CD14-positive monocyte (primary cell): ENCODE measurements at regions not wholly inside any gene's neighbourhood (a gene's known extent, or its start where the extent isn't known, plus 50 kb on each side); places are given as distances from the start of the nearest gene placed in this dataset.

Source experiments
- DNase-seq, 3 donors: peaks; one replicate each; pipeline ENCODE4 v3.0.0-alpha.2; 2011 to 2022
- H2AFZ ChIP-seq: 2 replicates; pipeline ENCODE4 v1.6.0; 2012; ENCODE audit warnings: mild to moderate bottlenecking, low read depth, low read length, inconsistent platforms; ENCODE audit not compliant: insufficient read depth, poor library complexity, severe bottlenecking
- H3K27ac ChIP-seq, 2 donors: 1 replicate in 1 of 2; 2 replicates in 1 of 2; pipeline ENCODE4 v1.5.1; 2012 to 2013; ENCODE audit warnings: low read length in 2 of 2, control low read depth in 1 of 2, inconsistent platforms in 1 of 2, low read depth in 1 of 2, mild to moderate bottlenecking in 1 of 2
- H3K27me3 ChIP-seq, 2 donors: one replicate each; pipeline versions ENCODE4 v1.6.0 to v1.6.1; 2011 to 2013; ENCODE audit warnings: low read length in 2 of 2; ENCODE audit not compliant: control insufficient read depth in 2 of 2, insufficient read depth in 2 of 2
- H3K36me3 ChIP-seq, 2 donors: replicated peaks in 1 of 2; 1 replicate in 1 of 2; 2 replicates in 1 of 2; pipeline versions ENCODE4 v1.5.1 to v1.6.1; 2012 to 2013; ENCODE audit warnings: low read length in 2 of 2, control low read depth in 1 of 2, inconsistent platforms in 1 of 2, mild to moderate bottlenecking in 1 of 2; ENCODE audit not compliant: insufficient read depth in 2 of 2, control insufficient read depth in 1 of 2
- H3K4me1 ChIP-seq, 2 donors: 1 replicate in 1 of 2; 2 replicates in 1 of 2; pipeline versions ENCODE4 v1.5.1 to v1.6.1; 2012 to 2013; ENCODE audit warnings: low read length in 2 of 2, control low read depth in 1 of 2, inconsistent platforms in 1 of 2, mild to moderate bottlenecking in 1 of 2, moderate library complexity in 1 of 2; ENCODE audit not compliant: insufficient read depth in 2 of 2, control insufficient read depth in 1 of 2
- H3K4me2 ChIP-seq: replicated peaks from 2 replicates; pipeline ENCODE3; 2012; ENCODE audit warnings: low read length, moderate library complexity, mild to moderate bottlenecking; ENCODE audit not compliant: poor library complexity, severe bottlenecking; ENCODE audit errors: extremely low read depth
- H3K4me3 ChIP-seq, 3 experiments: fragments of 200-600 bp in 1 of 3; sonication (generic) in 1 of 3; replicated peaks in 1 of 3; 1 replicate in 2 of 3; 2 replicates in 1 of 3; pipeline ENCODE4 v1.5.1; 2011 to 2013; ENCODE audit warnings: low read length in 3 of 3, mild to moderate bottlenecking in 3 of 3, control low read depth in 2 of 3, low read depth in 2 of 3, inconsistent platforms in 1 of 3, moderate library complexity in 1 of 3
- H3K79me2 ChIP-seq: 2 replicates; pipeline ENCODE4 v1.6.0; 2012; ENCODE audit warnings: mild to moderate bottlenecking, control low read depth, inconsistent platforms, low read length, moderate library complexity; ENCODE audit not compliant: insufficient read depth
- H3K9ac ChIP-seq: 2 replicates; pipeline ENCODE4 v1.6.0; 2017; ENCODE audit warnings: low read length, mild to moderate bottlenecking; ENCODE audit not compliant: insufficient read depth, poor library complexity, severe bottlenecking
- H3K9me3 ChIP-seq, 2 donors: replicated peaks in 1 of 2; 1 replicate in 1 of 2; 2 replicates in 1 of 2; pipeline versions ENCODE4 v1.5.1 to v1.6.1; 2012 to 2013; ENCODE audit warnings: low read length in 2 of 2, control low read depth in 1 of 2; ENCODE audit not compliant: control insufficient read depth in 1 of 2, insufficient read depth in 1 of 2
- H4K20me1 ChIP-seq: 2 replicates; pipeline ENCODE4 v1.6.0; 2012; ENCODE audit warnings: mild to moderate bottlenecking, low read length, control low read depth, moderate library complexity; ENCODE audit not compliant: insufficient read depth
- H3K27ac Mint-ChIP-seq, 7 donors: one replicate each; pipeline ENCODE4 v1.8.0; 2020; ENCODE audit warnings: mild to moderate bottlenecking in 7 of 7, mixed read lengths in 7 of 7, moderate library complexity in 6 of 7, inconsistent platforms in 2 of 7
- H3K27me3 Mint-ChIP-seq, 3 donors: one replicate each; pipeline ENCODE4 v1.8.0; 2021 to 2022; ENCODE audit warnings: low read depth in 3 of 3, mild to moderate bottlenecking in 3 of 3, mixed read lengths in 3 of 3, moderate library complexity in 3 of 3, inconsistent platforms in 1 of 3
- H3K36me3 Mint-ChIP-seq, 2 donors: one replicate each; pipeline ENCODE4 v1.8.0; 2020; ENCODE audit warnings: mixed read lengths in 2 of 2, inconsistent platforms in 1 of 2, mild to moderate bottlenecking in 1 of 2
- H3K4me1 Mint-ChIP-seq: one replicate; pipeline ENCODE4 v1.8.0; 2020; ENCODE audit warnings: mild to moderate bottlenecking, mixed read lengths
- H3K4me3 Mint-ChIP-seq, 2 donors: one replicate each; pipeline ENCODE4 v1.8.0; 2020; ENCODE audit warnings: mild to moderate bottlenecking in 2 of 2, mixed read lengths in 2 of 2, moderate library complexity in 1 of 2
- H3K9me3 Mint-ChIP-seq, 7 donors: one replicate each; pipeline ENCODE4 v1.8.0; 2020 to 2022; ENCODE audit warnings: mixed read lengths in 7 of 7, mild to moderate bottlenecking in 6 of 7, moderate library complexity in 6 of 7, inconsistent platforms in 2 of 7
- CTCF ChIP-seq: fragments of 200-600 bp; IDR thresholded peaks from one replicate; pipeline ENCODE4 v1.8.0; 2022; ENCODE audit warnings: antibody characterized with exemption, mild to moderate bottlenecking
- WGBS: methylation state at CpG from one replicate; pipeline ENCODE4 v1.1.5; 2013; ENCODE audit warnings: missing lambda C conversion rate; ENCODE audit not compliant: insufficient coverage; 5-methylcytosine and 5-hydroxymethylcytosine counted together
- intact Hi-C, 2 donors: fragments of 100-400 bp; cut with micrococcal nuclease; formaldehyde crosslinking; loops; one replicate each; pipeline versions ENCODE4 v1.15.0 to v1.15.1; 2023

DNA sequence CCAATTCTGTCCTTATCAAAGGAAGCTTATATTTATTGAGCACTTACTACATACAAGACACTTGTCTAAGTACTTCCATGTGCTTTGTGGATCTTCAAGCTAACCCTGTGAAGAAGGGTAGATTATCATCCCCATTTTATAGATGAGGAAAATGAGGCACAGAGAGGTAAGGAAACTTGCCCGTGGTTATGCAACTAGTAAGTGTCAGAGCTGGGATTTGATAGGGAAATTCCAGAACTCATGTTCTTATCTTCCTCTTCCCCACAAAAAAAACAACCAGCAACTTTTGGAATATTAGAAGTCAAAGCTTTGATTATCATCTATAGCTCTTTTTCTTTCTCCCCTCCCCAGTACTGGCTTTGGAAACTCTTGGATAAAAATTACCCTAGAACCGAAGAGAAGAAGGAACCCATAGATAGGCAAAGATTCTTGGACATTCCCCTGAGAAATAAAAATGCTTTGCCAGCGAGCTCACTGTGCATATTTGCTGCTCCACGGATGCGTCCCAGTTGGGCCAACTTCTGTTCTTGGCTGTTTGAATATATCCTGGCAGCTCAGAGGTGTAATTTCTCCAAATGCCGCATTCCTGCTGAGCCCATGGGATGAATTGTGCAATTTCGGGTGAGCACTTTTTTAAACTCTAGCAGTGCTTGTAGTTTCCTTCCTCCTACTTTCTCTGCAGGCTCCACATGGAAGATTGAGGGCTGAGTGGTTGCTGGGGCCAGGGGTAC, 591.5 kb upstream of the CFAP20DC start:
- H3K9me3 Mint-ChIP-seq = peaks cover 0 to 2% (median 0%) of the 10 kb centered on the region in 7 donors
- no peak for DNase-seq
- Histone ChIP-seq H3K27ac (no peak overlapping the region), H3K9me3 (no peaks in the 10 kb centered on the region), H3K36me3 (no peaks in the 10 kb centered on the region), H3K79me2 (no peaks in the 10 kb centered on the region), H3K9ac (no peak overlapping the region), H3K27me3 (peaks cover 5 to 6% of the 10 kb centered on the region in 2 donors), H2AFZ (no peak overlapping the region), H3K4me1 (no peaks in the 10 kb centered on the region), H4K20me1 (no peaks in the 10 kb centered on the region), H3K4me2 (no peak overlapping the region), H3K4me3 (no peak overlapping the region)
- peaks cover 8 to 14% (median 8%) of the 10 kb centered on the region in 3 donors for H3K27me3 Mint-ChIP-seq
- H3K27ac Mint-ChIP-seq = no peak overlapping the region
- H3K4me1 Mint-ChIP-seq = peaks cover 2% of the 10 kb centered on the region
- TF ChIP-seq CTCF = no peak
- no peaks in the 10 kb centered on the region for H3K36me3 Mint-ChIP-seq
- WGBS = 74% methylated on average over 5 of the region's 7 CpGs
- H3K4me3 Mint-ChIP-seq = no peak overlapping the region
- intact Hi-C loops = no loop called here

- no peaks in the 10 kb centered on the region for H3K79me2 ChIP-seq
- peaks cover 0 to 3% (median 0%) of the 10 kb centered on the region in 7 donors for H3K9me3 Mint-ChIP-seq
Measured at GRCh38 chr3:59632760-59633573, 583.1 kb upstream of the CFAP20DC start.

More at GRCh38 chr3:59632760-59633573, 583.1 kb upstream of the CFAP20DC start:
- no peak overlapping the region for H3K4me3 ChIP-seq
- H3K4me1 ChIP-seq = peaks cover 6 to 7% of the 10 kb centered on the region in 2 donors
- DNase-seq = no peak
- no peaks in the 10 kb centered on the region for H3K36me3 ChIP-seq
- no peaks in the 10 kb centered on the region for H3K27me3 ChIP-seq
- Mint-ChIP-seq H3K4me3 (no peak overlapping the region), H3K27ac (no peak overlapping the region), H3K27me3 (no peaks in the 10 kb centered on the region), H3K4me1 (peaks cover 15% of the 10 kb centered on the region), H3K36me3 (no peaks in the 10 kb centered on the region)
- TF ChIP-seq CTCF = no peak
- no peak overlapping the region for H3K27ac ChIP-seq
- no peak overlapping the region for H2AFZ ChIP-seq
- no peak overlapping the region for H3K9ac ChIP-seq
- intact Hi-C loops = no loop called here
- no peaks in the 10 kb centered on the region for H3K9me3 ChIP-seq
- no peaks in the 10 kb centered on the region for H4K20me1 ChIP-seq
- WGBS = 96% methylated on average over 5 of the region's 8 CpGs
- H3K4me2 ChIP-seq = no peak overlapping the region
